H9 (cell line): ENCODE measurements at regions not wholly inside any gene's neighbourhood (a gene's known extent, or its start where the extent isn't known, plus 50 kb on each side); places are given as distances from the start of the nearest gene placed in this dataset.

ENCODE experiments used
- DNase-seq: peaks from one replicate; pipeline ENCODE4 v3.0.0-alpha.2; 2017
- H2AFZ ChIP-seq: one replicate; pipeline ENCODE4 v1.6.1; 2013; ENCODE audit warnings: mild to moderate bottlenecking, low read length, control low read depth, moderate library complexity
- H2AK5ac ChIP-seq: 2 replicates; pipeline ENCODE4 v1.6.1; 2013; ENCODE audit warnings: low read length, control low read depth, mixed read lengths; ENCODE audit not compliant: insufficient read length
- H2BK120ac ChIP-seq: one replicate; pipeline ENCODE4 v1.6.1; 2013; ENCODE audit warnings: low read depth, mild to moderate bottlenecking, low read length, control low read depth, inconsistent platforms; ENCODE audit not compliant: poor library complexity, severe bottlenecking
- H2BK12ac ChIP-seq: 2 replicates; pipeline ENCODE4 v1.6.1; 2013; ENCODE audit warnings: low read length, control low read depth, mixed read lengths, low read depth; ENCODE audit not compliant: insufficient read length
- H2BK15ac ChIP-seq: 2 replicates; pipeline ENCODE4 v1.6.1; 2013; ENCODE audit warnings: low read depth, low read length, control low read depth
- H2BK20ac ChIP-seq: one replicate; pipeline ENCODE4 v1.6.1; 2013; ENCODE audit warnings: low read depth, mild to moderate bottlenecking, low read length, control low read depth, inconsistent platforms; ENCODE audit not compliant: poor library complexity, severe bottlenecking
- H2BK5ac ChIP-seq: 2 replicates; pipeline ENCODE4 v1.6.1; 2013; ENCODE audit warnings: low read length, control low read depth, mixed read lengths; ENCODE audit not compliant: insufficient read length
- H3K14ac ChIP-seq: 2 replicates; pipeline ENCODE4 v1.6.1; 2013; ENCODE audit warnings: low read length, control low read depth; ENCODE audit not compliant: insufficient read depth
- H3K18ac ChIP-seq: 2 replicates; pipeline ENCODE4 v1.6.1; 2013; ENCODE audit warnings: low read depth, mild to moderate bottlenecking, mixed read lengths, low read length, control low read depth; ENCODE audit not compliant: insufficient read length
- H3K23ac ChIP-seq: 2 replicates; pipeline ENCODE4 v1.6.1; 2013; ENCODE audit warnings: low read length, control low read depth, mixed read lengths, low read depth; ENCODE audit not compliant: insufficient read length
- H3K23me2 ChIP-seq: 2 replicates; pipeline ENCODE4 v1.6.1; 2013; ENCODE audit warnings: low read depth, mild to moderate bottlenecking, mixed read lengths, low read length, control low read depth; ENCODE audit not compliant: insufficient read length, poor library complexity, severe bottlenecking
- H3K27ac ChIP-seq: 2 replicates; pipeline ENCODE4 v1.5.1; 2013; ENCODE audit warnings: low read length, control low read depth, mixed read lengths, low read depth; ENCODE audit not compliant: insufficient read length
- H3K27me3 ChIP-seq: 2 replicates; pipeline ENCODE4 v1.6.1; 2013; ENCODE audit warnings: low read length, control low read depth, inconsistent platforms; ENCODE audit not compliant: insufficient read depth
- H3K4ac ChIP-seq: 2 replicates; pipeline ENCODE4 v1.6.1; 2013; ENCODE audit warnings: low read depth, mild to moderate bottlenecking, control low read depth, inconsistent platforms, low read length, moderate library complexity
- H3K4me1 ChIP-seq: 2 replicates; pipeline ENCODE4 v1.6.1; 2013; ENCODE audit warnings: low read length, control low read depth, inconsistent platforms; ENCODE audit not compliant: insufficient read depth
- H3K4me2 ChIP-seq: 2 replicates; pipeline ENCODE4 v1.6.1; 2013; ENCODE audit warnings: low read length, control low read depth, mixed read lengths; ENCODE audit not compliant: insufficient read length, insufficient read depth
- H3K56ac ChIP-seq: 2 replicates; pipeline ENCODE4 v1.6.1; 2013; ENCODE audit warnings: low read depth, mild to moderate bottlenecking, mixed read lengths, low read length, control low read depth; ENCODE audit not compliant: insufficient read length
- H3K79me1 ChIP-seq: 2 replicates; pipeline ENCODE4 v1.6.1; 2013; ENCODE audit warnings: low read depth, mild to moderate bottlenecking, moderate library complexity, low read length, control low read depth, inconsistent platforms; ENCODE audit not compliant: insufficient read depth, poor library complexity, severe bottlenecking
- H3K79me2 ChIP-seq: 2 replicates; pipeline ENCODE4 v1.6.1; 2013; ENCODE audit warnings: low read length, control low read depth, inconsistent platforms; ENCODE audit not compliant: insufficient read depth
- H3K9ac ChIP-seq: 2 replicates; pipeline ENCODE4 v1.6.1; 2013; ENCODE audit warnings: low read length, control low read depth, mixed read lengths; ENCODE audit not compliant: insufficient read length; ENCODE audit errors: extremely low read depth
- H3K9me3 ChIP-seq: one replicate; pipeline ENCODE4 v1.6.1; 2013; ENCODE audit warnings: low read depth, low read length, inconsistent platforms; ENCODE audit not compliant: control insufficient read depth
- H3T11ph ChIP-seq: one replicate; pipeline ENCODE4 v1.6.1; 2013; ENCODE audit warnings: mild to moderate bottlenecking, low read length, control low read depth, inconsistent platforms
- H4K20me1 ChIP-seq: one replicate; pipeline ENCODE4 v1.6.1; 2013; ENCODE audit not compliant: control insufficient read depth, insufficient read length, insufficient read depth
- H4K5ac ChIP-seq: 2 replicates; pipeline ENCODE4 v1.6.1; 2013; ENCODE audit warnings: low read depth, mild to moderate bottlenecking, mixed read lengths, low read length, control low read depth; ENCODE audit not compliant: insufficient read length
- H4K8ac ChIP-seq: replicated peaks from 2 replicates; pipeline ENCODE4 v1.6.1; 2013; ENCODE audit warnings: low read length, control low read depth, mixed read lengths, low read depth; ENCODE audit not compliant: insufficient read length
- H4K91ac ChIP-seq: 2 replicates; pipeline ENCODE4 v1.6.1; 2013; ENCODE audit warnings: low read depth, mild to moderate bottlenecking, moderate library complexity, mixed read lengths, low read length, control low read depth; ENCODE audit not compliant: insufficient read length
- H3K27ac Mint-ChIP-seq, 3 experiments: 2 replicates in 2 of 3; 3 replicates in 1 of 3; pipeline ENCODE4 v1.8.0; 2020 to 2021; ENCODE audit warnings: mixed read lengths in 3 of 3, mild to moderate bottlenecking in 1 of 3, moderate library complexity in 1 of 3
- H3K27me3 Mint-ChIP-seq: 2 replicates; pipeline ENCODE4 v1.8.0; 2021; ENCODE audit warnings: low read depth, mild to moderate bottlenecking, moderate library complexity, mixed read lengths
- H3K36me3 Mint-ChIP-seq, 3 experiments: 2 replicates in 2 of 3; 3 replicates in 1 of 3; pipeline ENCODE4 v1.8.0; 2020 to 2021; ENCODE audit warnings: low read depth in 3 of 3, mixed read lengths in 3 of 3; ENCODE audit not compliant: insufficient read depth in 1 of 3
- H3K4me1 Mint-ChIP-seq, 2 experiments: 2 replicates each; pipeline ENCODE4 v1.8.0; 2020; ENCODE audit warnings: mixed read lengths in 2 of 2
- H3K4me3 Mint-ChIP-seq, 2 experiments: 2 replicates in 1 of 2; 3 replicates in 1 of 2; pipeline ENCODE4 v1.8.0; 2020 to 2021; ENCODE audit warnings: mild to moderate bottlenecking in 2 of 2, mixed read lengths in 2 of 2, moderate library complexity in 1 of 2
- H3K9me3 Mint-ChIP-seq, 2 experiments: 2 replicates in 1 of 2; 3 replicates in 1 of 2; pipeline ENCODE4 v1.8.0; 2020; ENCODE audit warnings: mild to moderate bottlenecking in 2 of 2, mixed read lengths in 2 of 2, moderate library complexity in 1 of 2
- CTCF ChIP-seq: fragments of 200-600 bp; sonication (generic); conservative IDR thresholded peaks from 3 replicates; pipeline ENCODE4 v1.8.0; 2021; ENCODE audit warnings: antibody characterized with exemption, mild to moderate bottlenecking
- WGBS: extraction: QIAGEN DNeasy Blood & Tissue Kit; methylation state at CpG from one replicate; pipeline ENCODE4 v1.1.7; 2013; ENCODE audit warnings: missing lambda C conversion rate, low lambda C conversion rate, mixed read lengths; ENCODE audit not compliant: insufficient read length; ENCODE audit errors: extremely low coverage; 5-methylcytosine and 5-hydroxymethylcytosine counted together

- no peak overlapping the region for H3K56ac ChIP-seq
- H2BK5ac ChIP-seq = no peak overlapping the region
- no peak overlapping the region for H3K14ac ChIP-seq
- H3T11ph ChIP-seq = no peak overlapping the region
- H2AK5ac ChIP-seq = no peak overlapping the region
- no peak overlapping the region for H3K9ac ChIP-seq
- H3K79me2 ChIP-seq = no peaks in the 10 kb centered on the region
- H3K4me3 Mint-ChIP-seq = no peak overlapping the region
- no peak for TF ChIP-seq CTCF
- no peak for DNase-seq
- no peak overlapping the region for H2BK12ac ChIP-seq
- H3K27ac ChIP-seq = no peak overlapping the region
- H2AFZ ChIP-seq = no peak overlapping the region
- H3K9me3 ChIP-seq = no peaks in the 10 kb centered on the region
- H3K27me3 Mint-ChIP-seq = no peaks in the 10 kb centered on the region
- H3K27me3 ChIP-seq = no peaks in the 10 kb centered on the region
- no CpG with 5 or more reads among the region's 1 CpG for WGBS
- no peak overlapping the region for H3K18ac ChIP-seq
- no peak overlapping the region for H3K23ac ChIP-seq
- H3K9me3 Mint-ChIP-seq = no peaks in the 10 kb centered on the region
- H3K36me3 Mint-ChIP-seq = no peaks in the 10 kb centered on the region
- H3K79me1 ChIP-seq = no peaks in the 10 kb centered on the region
- H3K4me2 ChIP-seq = no peak overlapping the region
- no peaks in the 10 kb centered on the region for H3K23me2 ChIP-seq
- no peaks in the 10 kb centered on the region for H3K4me1 ChIP-seq
- no peaks in the 10 kb centered on the region for H4K20me1 ChIP-seq
- no peak overlapping the region for H2BK120ac ChIP-seq
- no peak overlapping the region for H3K27ac Mint-ChIP-seq
- H2BK15ac ChIP-seq = no peak overlapping the region
- no peak overlapping the region for H4K5ac ChIP-seq
- no peak overlapping the region for H4K91ac ChIP-seq
- no peaks in the 10 kb centered on the region for H3K4me1 Mint-ChIP-seq
- H3K4ac ChIP-seq = no peak overlapping the region
- H2BK20ac ChIP-seq = no peak overlapping the region
- H4K8ac ChIP-seq = no peak overlapping the region
These were observed 503.0 kb downstream of the GABRG1 start for GRCh38 chr4:45620808-45621207.
